PC-3 (cell line): ENCODE measurements at regions not wholly inside any gene's neighbourhood (a gene's known extent, or its start where the extent isn't known, plus 50 kb on each side); places are given as distances from the start of the nearest gene placed in this dataset.
"Not testable (repeated sequence)": the region's sequence is repeated elsewhere in the genome, so short reads cannot be mapped to it uniquely, and the experiment has no call there.

Experiments used
- ATAC-seq: fragments of 200-7000 bp; cut with Tn5 transposase; 2 replicates; pipeline ENCODE4 v1.9.1; 2020; ENCODE audit warnings: mild to moderate bottlenecking, moderate library complexity
- BruUV-seq: library from RNA; stranded (reverse); fragments of 400-500 nt; replicated peaks from 2 replicates; lab custom pipeline; 2021; lab: Mats Ljungman, UMichigan
- CTCF ChIA-PET: fragments of 300-600 bp; sonication (Branson Sonifier 250); formaldehyde crosslinking; loops from one replicate; lab custom pipeline; 2022; ENCODE audit warnings: antibody characterized with exemption; lab: Charles Lee
- POLR2A ChIA-PET: fragments of 300-600 bp; sonication (Branson Sonifier 250); formaldehyde crosslinking; loops from one replicate; lab custom pipeline; 2022; ENCODE audit warnings: antibody characterized with exemption; ENCODE audit not compliant: unreplicated experiment; lab: Charles Lee
- DNase-seq: peaks from one replicate; pipeline ENCODE4 v3.0.0-alpha.2; 2015
- H2AFZ ChIP-seq: fragments of 300-600 bp; sonication (generic); 2 replicates; pipeline ENCODE4 v1.6.0; 2016; ENCODE audit warnings: antibody characterized with exemption, low read length
- H3F3A ChIP-seq: fragments of 300-600 bp; sonication (generic); one replicate; pipeline ENCODE4 v1.6.0; 2017; ENCODE audit warnings: antibody characterized with exemption, low read length, control low read depth, mild to moderate bottlenecking; ENCODE audit not compliant: unreplicated experiment
- H3K27ac ChIP-seq: fragments of 300-600 bp; sonication (generic); 2 replicates; pipeline ENCODE4 v1.5.1; 2016; ENCODE audit warnings: mild to moderate bottlenecking, low read length
- H3K27me3 ChIP-seq: fragments of 300-600 bp; sonication (generic); 2 replicates; pipeline ENCODE4 v1.6.1; 2016; ENCODE audit warnings: low read length, mixed read lengths
- H3K36me3 ChIP-seq: fragments of 300-600 bp; sonication (generic); 2 replicates; pipeline ENCODE4 v1.6.1; 2016; ENCODE audit warnings: low read depth, mixed run types, low read length, mixed read lengths
- H3K4me1 ChIP-seq: fragments of 300-600 bp; sonication (generic); 2 replicates; pipeline ENCODE4 v1.5.1; 2016; ENCODE audit warnings: low read length; ENCODE audit not compliant: insufficient read depth
- H3K4me2 ChIP-seq: fragments of 300-600 bp; sonication (generic); 2 replicates; pipeline ENCODE4 v1.6.0; 2016; ENCODE audit warnings: low read length
- H3K4me3 ChIP-seq: fragments of 300-600 bp; sonication (generic); 2 replicates; pipeline ENCODE4 v1.5.1; 2016; ENCODE audit warnings: mild to moderate bottlenecking, low read length, mixed read lengths
- H3K79me2 ChIP-seq: fragments of 300-600 bp; sonication (generic); 2 replicates; pipeline ENCODE4 v1.6.1; 2017; ENCODE audit warnings: low read length, mixed read lengths
- H3K9ac ChIP-seq: fragments of 300-600 bp; sonication (generic); 2 replicates; pipeline ENCODE4 v1.6.0; 2016; ENCODE audit warnings: mild to moderate bottlenecking, low read length
- H3K9me2 ChIP-seq: fragments of 300-600 bp; sonication (generic); replicated peaks from 2 replicates; pipeline ENCODE4 v1.6.1; 2016; ENCODE audit warnings: mixed run types, low read length, mixed read lengths
- H3K9me3 ChIP-seq: fragments of 300-600 bp; sonication (generic); 2 replicates; pipeline ENCODE4 v1.6.1; 2016; ENCODE audit warnings: low read length, mixed read lengths
- H4K20me1 ChIP-seq: fragments of 300-600 bp; sonication (generic); 2 replicates; pipeline ENCODE4 v1.6.1; 2016; ENCODE audit warnings: low read length, mixed read lengths
- EZH2 ChIP-seq: fragments of 300-600 bp; sonication (generic); IDR thresholded peaks from one replicate; pipeline ENCODE4 v1.6.1; 2017; ENCODE audit warnings: antibody characterized with exemption, mild to moderate bottlenecking, low read length; ENCODE audit not compliant: unreplicated experiment
- EZH2phosphoT487 ChIP-seq: fragments of 300-600 bp; sonication (generic); IDR thresholded peaks from 2 replicates; pipeline ENCODE4 v1.6.1; 2018; ENCODE audit warnings: mild to moderate bottlenecking, antibody characterized with exemption, low read length, borderline replicate concordance
- intact Hi-C: fragments of 100-400 bp; cut with micrococcal nuclease; formaldehyde crosslinking; loops from 2 replicates; pipeline ENCODE4 v1.9.0; 2023
- TF ChIP-seq, protein P1 (sequence below): fragments of 300-600 bp; sonication (generic); conservative IDR thresholded peaks from 2 replicates; pipeline ENCODE4 v1.5.1; 2017; ENCODE audit warnings: antibody characterized with exemption, low read depth, mild to moderate bottlenecking, low read length

DNA sequence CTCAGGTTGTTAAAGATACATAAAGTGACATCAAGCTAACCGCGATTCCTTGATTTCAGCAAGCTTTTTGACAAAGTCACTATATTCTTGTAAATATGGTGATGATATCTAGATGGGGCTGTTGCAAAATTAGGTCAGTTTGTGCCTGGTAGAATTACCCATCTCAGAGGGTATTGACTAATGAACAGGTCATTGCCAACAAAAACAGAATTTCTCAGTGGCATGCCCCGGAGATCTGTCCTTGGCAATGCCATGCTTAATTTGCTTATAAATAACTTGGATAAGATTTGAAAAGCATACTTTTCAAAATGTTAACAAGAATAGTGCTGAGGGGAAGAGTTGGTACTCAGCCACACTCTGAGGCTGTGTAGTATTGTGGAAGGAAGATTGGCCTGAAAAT, 783.3 kb upstream of the SEMA6A start:
- Histone ChIP-seq H3K27ac (no peak overlapping the region), H3K9ac (no peak overlapping the region), H4K20me1 (no peaks in the 10 kb centered on the region), H3K79me2 (no peaks in the 10 kb centered on the region), H3K4me2 (no peak overlapping the region), H3K27me3 (no peaks in the 10 kb centered on the region), H3F3A (no peaks in the 10 kb centered on the region), H3K9me2 (no peaks in the 10 kb centered on the region), H3K9me3 (no peaks in the 10 kb centered on the region), H3K4me3 (no peak overlapping the region), H2AFZ (no peak overlapping the region), H3K36me3 (no peaks in the 10 kb centered on the region), H3K4me1 (no peaks in the 10 kb centered on the region)
- ChIA-PET CTCF (no interaction called here), POLR2A (no interaction called here)
- TF ChIP-seq, protein P1, sequence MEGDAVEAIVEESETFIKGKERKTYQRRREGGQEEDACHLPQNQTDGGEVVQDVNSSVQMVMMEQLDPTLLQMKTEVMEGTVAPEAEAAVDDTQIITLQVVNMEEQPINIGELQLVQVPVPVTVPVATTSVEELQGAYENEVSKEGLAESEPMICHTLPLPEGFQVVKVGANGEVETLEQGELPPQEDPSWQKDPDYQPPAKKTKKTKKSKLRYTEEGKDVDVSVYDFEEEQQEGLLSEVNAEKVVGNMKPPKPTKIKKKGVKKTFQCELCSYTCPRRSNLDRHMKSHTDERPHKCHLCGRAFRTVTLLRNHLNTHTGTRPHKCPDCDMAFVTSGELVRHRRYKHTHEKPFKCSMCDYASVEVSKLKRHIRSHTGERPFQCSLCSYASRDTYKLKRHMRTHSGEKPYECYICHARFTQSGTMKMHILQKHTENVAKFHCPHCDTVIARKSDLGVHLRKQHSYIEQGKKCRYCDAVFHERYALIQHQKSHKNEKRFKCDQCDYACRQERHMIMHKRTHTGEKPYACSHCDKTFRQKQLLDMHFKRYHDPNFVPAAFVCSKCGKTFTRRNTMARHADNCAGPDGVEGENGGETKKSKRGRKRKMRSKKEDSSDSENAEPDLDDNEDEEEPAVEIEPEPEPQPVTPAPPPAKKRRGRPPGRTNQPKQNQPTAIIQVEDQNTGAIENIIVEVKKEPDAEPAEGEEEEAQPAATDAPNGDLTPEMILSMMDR: no peak
- TF ChIP-seq EZH2phosphoT487 (no peak), EZH2 (no peak)
- no peak for ATAC-seq
- intact Hi-C loops: no loop called here
- BruUV-seq: no TSS peak
- no peak for DNase-seq

DNA sequence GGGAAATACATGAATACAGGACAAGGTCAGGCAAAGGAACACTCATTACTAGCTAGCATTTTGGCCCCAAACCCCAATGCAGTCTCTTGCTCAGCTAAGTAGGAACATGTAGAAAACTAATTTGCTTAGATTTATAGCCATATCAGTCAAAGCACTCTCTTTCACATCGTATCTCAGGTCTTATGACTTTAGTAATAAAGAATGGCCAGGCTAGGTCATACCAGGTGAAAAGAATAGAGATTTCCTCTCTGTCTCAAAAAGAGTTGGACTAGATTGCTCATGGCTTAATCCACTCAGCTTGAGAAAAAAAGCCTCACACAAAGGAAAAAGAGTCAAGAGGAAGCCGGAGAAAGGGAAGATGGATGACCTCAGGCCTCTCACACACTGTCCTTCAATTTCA, 772.7 kb upstream of the SEMA6A start:
- DNase-seq (no peak), ATAC-seq (no peak)
- H3K79me2 ChIP-seq: no peaks in the 10 kb centered on the region
- no peaks in the 10 kb centered on the region for H3K36me3 ChIP-seq
- no peak overlapping the region for H3K9ac ChIP-seq
- intact Hi-C loops: no loop called here
- H3K27ac ChIP-seq: no peak overlapping the region
- no peak overlapping the region for H3K4me2 ChIP-seq
- no peaks in the 10 kb centered on the region for H4K20me1 ChIP-seq
- no peaks in the 10 kb centered on the region for H3K9me2 ChIP-seq
- no peak overlapping the region for H2AFZ ChIP-seq
- CTCF ChIA-PET: no interaction called here
- 0 out of 2 replicates have a peak, but pooled peaks cover 10% of the 10 kb centered on the region for H3K9me3 ChIP-seq
- H3K4me1 ChIP-seq: no peaks in the 10 kb centered on the region
- TF ChIP-seq, protein P1: no peak
- TF ChIP-seq EZH2 (no peak), EZH2phosphoT487 (no peak)
- BruUV-seq: no TSS peak
- POLR2A ChIA-PET: no interaction called here
- no peaks in the 10 kb centered on the region for H3F3A ChIP-seq
- H3K4me3 ChIP-seq: no peak overlapping the region
- H3K27me3 ChIP-seq: no peaks in the 10 kb centered on the region

DNA sequence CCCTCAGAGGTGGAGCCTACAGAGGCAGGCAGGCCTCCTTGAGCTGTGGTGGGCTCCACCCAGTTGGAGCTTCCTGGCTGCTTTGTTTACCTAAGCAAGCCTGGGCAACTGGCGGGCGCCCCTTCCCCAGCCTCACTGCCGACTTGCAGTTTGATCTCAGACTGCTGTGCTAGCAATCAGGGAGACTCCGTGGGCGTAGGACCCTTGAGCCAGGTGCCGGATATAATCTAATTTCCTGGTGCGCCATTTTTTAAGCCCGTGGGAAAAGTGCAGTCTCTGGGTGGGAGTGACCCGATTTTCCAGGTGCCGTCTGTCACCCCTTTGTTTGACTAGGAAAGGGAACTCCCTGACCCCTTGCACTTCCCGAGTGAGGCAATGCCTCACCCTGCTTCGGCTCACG, 769.1 kb upstream of the SEMA6A start:
- H2AFZ ChIP-seq, H3K36me3 ChIP-seq, DNase-seq, H3K9me2 ChIP-seq, H4K20me1 ChIP-seq, H3K27ac ChIP-seq, H3K4me3 ChIP-seq, ATAC-seq, BruUV-seq, H3K4me1 ChIP-seq, H3K9ac ChIP-seq, H3K79me2 ChIP-seq, H3K4me2 ChIP-seq, POLR2A ChIA-PET, H3F3A ChIP-seq, H3K9me3 ChIP-seq, intact Hi-C loops, H3K27me3 ChIP-seq, CTCF ChIA-PET: not testable (repeated sequence)
